Testis (tissue), 2 donors: ENCODE measurements at regions not wholly inside any gene's neighbourhood (a gene's known extent, or its start where the extent isn't known, plus 50 kb on each side); places are given as distances from the start of the nearest gene placed in this dataset.

Experiments used
- DNase-seq: peaks from one replicate; pipeline ENCODE4 v3.0.0-alpha.2; 2019
- H3K27ac ChIP-seq, 2 donors: fragments of 200-600 bp; sonication (generic); one replicate each; pipeline ENCODE4 v1.5.1; 2019
- H3K27me3 ChIP-seq: fragments of 200-600 bp; sonication (generic); one replicate; pipeline ENCODE4 v1.5.1; 2019
- H3K36me3 ChIP-seq: fragments of 200-600 bp; sonication (generic); one replicate; pipeline ENCODE4 v1.5.1; 2017; ENCODE audit warnings: low read depth; ENCODE audit errors: missing control alignments
- H3K4me1 ChIP-seq: fragments of 200-600 bp; sonication (generic); one replicate; pipeline ENCODE4 v1.5.1; 2019
- H3K4me3 ChIP-seq, 2 donors: fragments of 200-600 bp; sonication (generic); one replicate each; pipeline ENCODE4 v1.5.1; 2017 to 2019
- H3K9me3 ChIP-seq: fragments of 200-600 bp; sonication (generic); one replicate; pipeline ENCODE4 v1.5.1; 2017
- CTCF ChIP-seq, 3 experiments: fragments of 450-650 bp in 2 of 3; fragments of 200-600 bp in 1 of 3; sonication (generic) in 1 of 3; IDR thresholded peaks; one replicate each; pipeline ENCODE4 v1.5.1; 2016 to 2019; ENCODE audit warnings: antibody characterized with exemption in 3 of 3, mild to moderate bottlenecking in 2 of 3, moderate library complexity in 1 of 3
- POLR2A ChIP-seq: fragments of 450-650 bp; IDR thresholded peaks from one replicate; pipeline ENCODE4 v1.6.1; 2017; ENCODE audit warnings: antibody characterized with exemption, mild to moderate bottlenecking, moderate library complexity
- WGBS, 2 donors: methylation state at CpG; one replicate each; pipeline ENCODE4 v1.1.5; 2018; 5-methylcytosine and 5-hydroxymethylcytosine counted together
- intact Hi-C: fragments of 100-400 bp; cut with DNase I; formaldehyde crosslinking; loops from one replicate; pipeline ENCODE4 v1.15.1; 2023; ENCODE audit warnings: low total_unique reads

GRCh38 chr1:234702342-234703000 lies 92.5 kb upstream of the IRF2BP2 start:
- DNase-seq, result peak; percentile 59
- intact Hi-C loops, result no loop called here

GRCh38 chr1:234701737-234702341 lies 91.9 kb upstream of the IRF2BP2 start:
- TF ChIP-seq CTCF (IDR thresholded peaks at IDR 0.05) (no peak), POLR2A (no peak)
- Histone ChIP-seq H3K27me3 (no peaks in the 10 kb centered on the region), H3K4me1 (no peaks in the 10 kb centered on the region), H3K4me3 (no peak overlapping the region), H3K36me3 (no peaks in the 10 kb centered on the region), H3K27ac (no peak overlapping the region), H3K9me3 (no peaks in the 10 kb centered on the region)
- 77 to 88% methylated on average over 6 of the region's 6 CpGs for WGBS, 2 donors
- intact Hi-C loops, result no loop called here
- peak; percentile 6 for DNase-seq

More at GRCh38 chr1:234702342-234703000, 92.5 kb upstream of the IRF2BP2 start:
- no peak overlapping the region for H3K4me3 ChIP-seq
- no peaks in the 10 kb centered on the region for H3K4me1 ChIP-seq
- TF ChIP-seq POLR2A (no peak), CTCF (IDR thresholded peaks at IDR 0.05) (no peak)
- H3K9me3 ChIP-seq, result no peaks in the 10 kb centered on the region
- no peak overlapping the region for H3K27ac ChIP-seq
- no peaks in the 10 kb centered on the region for H3K36me3 ChIP-seq
- no peaks in the 10 kb centered on the region for H3K27me3 ChIP-seq
- WGBS, 2 donors, result 62 to 68% methylated on average over 7 of the region's 7 CpGs

GRCh38 chr1:234699795-234700665 lies 90.1 kb upstream of the IRF2BP2 start:
- Histone ChIP-seq H3K4me3 (no peak overlapping the region), H3K27me3 (no peaks in the 10 kb centered on the region), H3K27ac (no peak overlapping the region), H3K36me3 (no peaks in the 10 kb centered on the region), H3K4me1 (no peaks in the 10 kb centered on the region), H3K9me3 (no peaks in the 10 kb centered on the region)
- intact Hi-C loops, result no loop called here
- 58 to 71% methylated on average over 6 to 7 of the region's 7 CpGs for WGBS, 2 donors
- DNase-seq, result peak; percentile 11
- no peak for TF ChIP-seq POLR2A
- TF ChIP-seq CTCF (IDR thresholded peaks at IDR 0.05), result no peak

GRCh38 chr1:234698686-234699085 lies 88.7 kb upstream of the IRF2BP2 start:
- WGBS, 2 donors, result 94 to 96% methylated on average over 6 of the region's 6 CpGs
- DNase-seq, result peak; percentile 2
- H3K9me3 ChIP-seq, result no peaks in the 10 kb centered on the region
- H3K4me3 ChIP-seq, result no peak overlapping the region
- H3K27me3 ChIP-seq, result no peaks in the 10 kb centered on the region
- H3K4me1 ChIP-seq, result no peaks in the 10 kb centered on the region
- intact Hi-C loops, result no loop called here
- TF ChIP-seq POLR2A (no peak), CTCF (IDR thresholded peaks at IDR 0.05) (no peak)
- no peak overlapping the region for H3K27ac ChIP-seq
- no peaks in the 10 kb centered on the region for H3K36me3 ChIP-seq
